ENCODE measurements at regions not wholly inside any gene's neighbourhood (a gene's known extent, or its start where the extent isn't known, plus 50 kb on each side); places are given as distances from the start of the nearest gene placed in this dataset.

DNA sequence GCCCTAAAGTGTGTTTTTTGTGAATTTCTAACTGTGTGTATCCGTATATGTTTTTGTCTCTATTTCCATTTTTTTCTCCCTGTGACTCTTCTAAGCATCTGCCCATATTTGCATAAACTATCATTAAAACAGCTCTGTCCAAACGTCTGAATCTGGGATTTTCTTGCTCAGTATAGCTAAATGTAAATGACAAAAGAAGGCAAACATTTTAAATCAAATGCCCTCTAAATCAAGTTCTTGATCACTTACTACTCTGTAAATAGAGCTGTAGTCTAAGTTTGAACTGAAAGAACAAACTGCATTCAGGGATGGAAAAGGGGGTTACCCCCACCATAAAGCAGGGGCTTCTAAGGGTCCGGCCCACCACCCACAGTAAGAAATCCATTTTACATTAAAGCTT, 432.0 kb upstream of the FAM241A start:
- DNase-seq (ENCODE audit: low read depth), result no peak

DNA sequence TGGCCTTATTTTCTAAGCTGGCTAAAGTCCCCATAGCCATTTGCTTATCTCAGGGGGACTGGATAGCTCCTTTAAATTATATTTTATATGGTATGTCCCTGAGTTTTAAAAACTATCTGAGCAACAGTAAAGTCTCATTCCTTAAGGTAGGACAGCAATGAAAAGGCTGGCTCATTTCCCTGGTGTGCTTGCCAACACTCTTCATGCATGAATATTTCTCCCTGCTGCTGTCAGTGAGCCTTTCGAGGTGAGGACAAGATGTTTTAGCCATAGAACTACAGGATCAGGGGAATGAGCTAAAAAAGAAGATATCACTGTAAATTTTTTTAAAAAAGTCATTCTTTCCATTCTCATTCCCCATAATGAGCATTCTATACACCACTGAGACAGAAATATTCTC, 427.3 kb upstream of the FAM241A start:
- no peak for DNase-seq (ENCODE audit: low read depth)

DNA sequence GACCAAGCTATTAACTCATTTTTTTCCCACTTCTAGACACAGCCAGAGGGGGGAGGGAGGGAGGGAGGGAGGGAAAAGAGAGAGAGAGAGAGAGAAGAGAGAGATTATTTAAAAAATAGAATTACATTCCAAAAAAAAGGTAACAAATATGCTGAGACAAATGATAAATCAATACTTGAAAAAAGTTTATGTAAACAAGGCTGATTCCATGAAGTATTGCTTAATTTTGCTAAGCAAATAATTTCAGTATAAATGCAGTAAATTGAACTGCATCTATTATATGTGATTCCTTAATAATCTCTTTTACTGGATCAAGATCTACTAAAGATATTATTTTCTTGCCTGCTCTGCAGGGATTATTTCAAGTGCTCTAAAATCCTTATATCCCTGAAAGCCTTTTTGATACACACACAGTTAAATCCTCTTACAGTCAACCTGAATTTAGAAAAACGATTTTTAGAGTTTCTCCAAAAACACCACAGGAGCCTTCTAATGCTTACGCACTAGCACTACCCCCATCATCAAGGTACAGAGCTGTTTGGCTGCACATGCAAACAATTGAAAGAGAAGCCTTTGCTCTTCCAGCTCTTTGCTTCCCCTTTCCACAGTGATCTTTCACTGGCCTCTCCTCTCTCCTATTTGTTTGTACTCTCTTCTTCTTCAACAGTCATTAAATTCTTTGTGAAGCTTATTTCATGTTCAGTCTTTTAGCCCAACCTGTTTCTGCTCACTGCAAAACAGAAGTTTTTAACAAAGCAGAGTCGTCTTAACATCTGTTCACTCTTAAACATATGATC, 426.3 kb upstream of the FAM241A start:
- no peak for DNase-seq (ENCODE audit: low read depth)

DNA sequence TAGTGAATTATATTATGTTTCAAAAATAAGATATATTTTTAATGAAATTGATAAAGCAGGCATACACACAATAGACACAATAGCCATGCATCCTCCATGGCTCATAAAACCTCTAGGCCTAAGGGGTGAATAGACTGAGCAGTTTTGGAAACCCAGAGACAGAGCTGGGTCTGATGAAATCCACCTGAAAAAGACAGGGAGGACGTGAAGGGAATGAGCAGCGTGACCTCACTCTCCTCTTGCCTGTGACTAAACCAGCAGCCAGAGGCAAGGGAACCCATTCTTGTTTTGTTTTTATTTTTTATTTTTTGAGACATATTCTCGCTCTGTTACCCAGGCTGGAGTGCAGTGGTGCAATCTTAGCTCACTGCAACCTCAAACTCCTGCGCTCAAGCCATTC, 424.4 kb upstream of the FAM241A start:
- no peak for DNase-seq (ENCODE audit: low read depth)

DNA sequence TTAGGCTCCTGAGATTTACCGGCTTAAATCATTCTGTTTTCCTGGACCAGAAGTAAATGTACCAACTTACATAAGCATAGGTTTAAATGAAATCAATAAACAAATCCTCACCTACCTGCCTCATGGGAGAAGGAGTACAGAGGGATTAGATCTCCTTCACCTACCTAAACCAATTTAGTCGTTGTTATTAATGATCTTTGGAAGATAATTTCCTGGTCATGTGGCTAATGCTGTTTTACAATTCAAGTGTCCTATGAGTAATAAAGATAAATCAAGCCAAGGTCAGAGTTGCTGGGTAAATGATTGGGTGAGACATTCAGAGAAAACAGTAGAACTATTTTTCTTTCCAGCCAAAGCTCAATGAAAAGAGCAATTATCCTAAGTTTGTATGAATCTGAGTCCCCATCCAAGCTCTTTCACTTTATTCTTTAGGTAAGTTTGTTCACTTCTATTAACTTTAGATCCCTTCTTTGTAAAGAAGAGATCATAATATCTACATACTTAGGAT, 423.0 kb upstream of the FAM241A start:
- no peak for DNase-seq (ENCODE audit: low read depth)

DNA sequence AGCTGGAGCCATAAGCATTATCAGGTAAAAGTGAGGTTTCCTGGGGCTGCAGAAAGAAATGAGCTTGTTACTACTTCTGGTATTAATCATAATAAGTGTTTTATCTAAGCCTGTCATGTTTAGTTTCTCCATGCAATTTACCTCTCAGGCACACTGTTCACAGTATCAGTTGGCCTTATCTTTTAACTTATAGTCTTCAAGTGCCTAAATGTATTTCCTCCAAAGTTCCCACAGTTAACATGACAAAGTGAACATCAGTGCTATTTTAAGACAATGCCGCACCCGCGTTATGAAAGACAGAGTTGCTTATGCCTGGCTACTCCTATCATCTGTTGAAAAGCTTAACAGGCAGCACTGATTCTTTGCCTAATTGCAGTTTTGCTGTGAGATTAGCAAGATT, 408.7 kb upstream of the FAM241A start:
- no peak for DNase-seq (ENCODE audit: low read depth)

DNA sequence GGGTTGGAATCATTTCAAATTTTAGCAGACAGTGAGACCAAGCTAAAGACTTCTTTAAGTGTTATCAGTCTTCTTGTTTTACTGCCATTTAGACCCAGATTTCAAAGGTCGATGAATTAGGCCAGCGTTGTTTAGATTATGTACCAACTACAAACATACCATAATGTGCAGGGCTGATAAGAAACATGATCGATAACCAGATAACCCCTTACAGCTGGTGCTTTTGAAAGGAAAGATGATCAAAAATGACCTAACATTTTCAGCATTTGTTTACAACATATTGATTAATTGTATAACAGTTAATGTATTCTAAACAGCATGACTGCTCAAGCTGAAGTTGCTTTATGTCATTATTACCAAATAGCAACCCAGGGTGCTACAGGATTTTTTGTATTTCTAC, 400.4 kb upstream of the FAM241A start:
- DNase-seq (ENCODE audit: low read depth), result no peak

DNA sequence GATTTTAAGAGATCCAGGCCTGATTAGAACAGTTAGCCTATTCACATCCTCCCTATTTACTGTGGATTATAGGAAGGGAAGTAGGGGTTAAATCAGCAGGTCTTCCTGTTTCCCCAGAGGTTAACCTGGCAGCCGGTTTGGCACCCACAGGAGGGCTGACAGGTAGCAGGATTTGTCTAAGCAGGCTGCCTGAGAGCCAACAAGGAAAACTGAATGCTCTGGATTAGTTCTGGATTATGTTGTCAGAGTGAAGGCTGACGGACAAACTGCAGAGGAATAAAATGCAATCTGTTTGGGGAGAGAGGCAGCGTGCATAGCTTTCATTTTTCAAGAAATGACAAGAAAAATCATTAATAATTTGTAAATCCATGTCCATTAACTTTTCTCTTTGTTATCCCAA, 397.1 kb upstream of the FAM241A start:
- DNase-seq (ENCODE audit: low read depth), result no peak

DNA sequence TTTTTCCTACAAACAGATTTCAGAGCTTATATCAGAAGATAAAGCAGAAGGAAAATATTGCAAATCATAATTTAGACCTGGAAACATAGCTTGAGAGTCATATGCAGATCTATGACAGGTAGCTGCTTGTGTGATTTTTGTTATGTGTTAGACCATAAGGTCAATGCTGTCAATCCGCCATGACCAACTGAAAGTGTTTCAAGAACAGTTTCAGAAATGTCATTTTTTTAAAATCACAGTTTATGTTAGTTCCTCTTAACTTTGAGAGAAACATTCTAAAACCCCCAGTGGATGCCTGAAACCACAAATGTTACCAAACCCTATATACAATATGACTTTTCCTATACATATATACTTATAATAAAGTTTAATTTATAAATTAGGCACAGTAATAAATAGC, 391.3 kb upstream of the FAM241A start:
- DNase-seq (ENCODE audit: low read depth), result no peak

DNA sequence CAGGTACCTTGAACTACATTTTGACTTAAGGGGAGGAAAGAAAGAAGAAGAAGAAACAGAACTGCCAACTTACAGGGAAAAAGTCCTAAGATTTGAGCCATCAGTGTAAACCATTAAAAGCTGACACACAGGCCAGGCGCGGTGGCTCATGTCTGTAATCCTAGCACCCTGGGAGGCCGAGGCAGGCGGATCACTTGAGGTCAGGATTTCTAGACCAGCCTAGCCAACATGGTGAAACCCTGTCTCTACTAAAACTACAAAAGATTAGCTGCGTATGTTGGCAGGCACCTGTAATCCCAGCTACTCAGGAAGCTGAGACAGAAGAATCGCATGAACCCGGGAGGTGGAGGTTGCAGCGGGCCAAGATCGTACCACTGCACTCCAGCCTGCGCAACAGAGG, 389.7 kb upstream of the FAM241A start:
- no peak for DNase-seq (ENCODE audit: low read depth)

DNA sequence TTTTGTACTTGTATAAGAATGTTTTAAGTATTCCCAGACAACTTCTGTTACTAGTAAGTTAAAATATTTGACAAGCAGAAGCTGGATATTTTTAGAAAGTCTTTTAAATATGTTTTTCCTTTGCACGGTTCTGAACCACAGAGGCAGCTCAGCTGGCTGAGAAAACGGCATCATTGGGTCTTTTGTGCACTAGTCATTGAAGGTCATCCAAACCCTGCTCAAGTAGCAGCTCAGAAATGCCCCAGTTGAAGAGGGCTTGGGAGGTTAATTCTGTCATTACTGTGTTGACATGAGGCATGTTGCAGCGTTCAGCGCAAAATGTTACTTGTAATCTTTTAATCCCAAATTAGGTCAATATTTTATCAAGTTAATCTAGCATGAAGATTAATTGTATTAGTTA, 383.7 kb upstream of the FAM241A start:
- DNase-seq (ENCODE audit: low read depth), result no peak

DNA sequence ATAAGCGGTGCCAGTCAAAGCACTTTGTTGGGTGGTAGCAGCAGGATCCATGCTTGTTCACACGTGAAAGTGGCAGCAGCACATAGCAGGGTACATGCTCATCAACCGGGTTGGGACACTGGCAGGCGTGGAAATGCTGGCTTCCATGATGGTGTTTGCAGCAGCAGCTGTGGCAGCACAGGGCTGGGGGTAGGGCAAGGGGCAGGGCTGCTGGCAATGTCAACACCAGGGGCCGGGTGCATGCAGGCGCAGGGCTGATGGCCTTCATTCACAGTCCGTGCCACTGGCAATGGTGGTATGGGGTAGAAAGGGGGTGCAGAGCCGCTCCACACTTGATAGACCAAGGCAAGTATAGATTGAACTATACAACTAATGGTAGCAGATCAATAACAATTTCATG, 374.7 kb upstream of the FAM241A start:
- no peak for DNase-seq (ENCODE audit: low read depth)

DNA sequence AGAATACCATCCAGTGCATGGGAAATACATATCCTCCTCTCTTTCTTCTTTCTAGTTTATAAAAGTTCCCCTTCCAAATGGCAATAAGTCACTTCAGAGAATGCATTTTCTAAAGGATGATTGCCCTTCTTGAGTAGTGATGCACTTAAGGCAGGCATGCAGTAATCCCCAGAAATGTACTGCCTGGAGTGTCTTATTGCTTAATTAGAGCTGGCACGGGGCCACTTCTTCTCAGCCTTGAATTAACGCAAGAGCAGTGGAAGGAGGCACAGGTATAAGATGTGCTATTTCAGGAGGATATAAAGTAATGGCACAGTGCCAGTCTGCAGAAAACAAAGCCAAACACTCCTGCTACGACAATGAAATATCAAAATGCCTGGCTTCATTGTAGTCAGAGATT, 371.4 kb upstream of the FAM241A start:
- no peak for DNase-seq (ENCODE audit: low read depth)

DNA sequence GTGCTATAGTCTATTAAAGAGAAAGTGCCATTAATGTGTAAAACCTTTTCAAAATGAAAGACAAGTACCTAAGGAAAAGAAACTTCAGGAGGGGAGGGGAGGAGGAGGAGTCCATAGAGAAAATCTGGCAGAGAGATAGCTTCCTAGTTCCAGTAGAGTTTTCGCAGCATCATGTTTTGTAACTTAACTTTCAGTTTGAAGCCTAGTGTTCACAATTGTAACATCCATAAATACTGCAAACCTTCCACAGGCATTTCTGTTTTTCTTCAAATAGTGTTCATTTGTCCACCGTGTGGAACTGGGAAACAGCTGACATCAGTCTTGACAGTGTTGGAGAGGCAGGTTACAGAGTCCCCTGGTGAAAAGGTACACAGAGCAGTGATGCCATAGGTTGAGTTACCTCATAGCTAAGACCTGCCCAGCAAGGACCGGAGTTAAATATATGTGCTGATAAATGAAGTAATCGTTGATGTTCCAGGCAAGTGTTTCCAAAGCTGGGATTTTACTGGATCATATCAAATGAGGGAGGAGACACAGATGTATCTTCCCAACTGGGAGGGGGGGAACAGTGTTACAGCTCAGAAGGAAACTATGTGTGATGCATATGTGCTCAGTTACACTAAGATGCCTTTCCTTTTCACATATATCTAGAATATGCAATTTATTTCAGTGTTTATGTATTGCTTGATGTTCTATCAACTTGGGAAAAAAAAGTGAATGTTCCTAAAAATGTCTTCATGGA, 369.5 kb upstream of the FAM241A start:
- DNase-seq (ENCODE audit: low read depth), result no peak

DNA sequence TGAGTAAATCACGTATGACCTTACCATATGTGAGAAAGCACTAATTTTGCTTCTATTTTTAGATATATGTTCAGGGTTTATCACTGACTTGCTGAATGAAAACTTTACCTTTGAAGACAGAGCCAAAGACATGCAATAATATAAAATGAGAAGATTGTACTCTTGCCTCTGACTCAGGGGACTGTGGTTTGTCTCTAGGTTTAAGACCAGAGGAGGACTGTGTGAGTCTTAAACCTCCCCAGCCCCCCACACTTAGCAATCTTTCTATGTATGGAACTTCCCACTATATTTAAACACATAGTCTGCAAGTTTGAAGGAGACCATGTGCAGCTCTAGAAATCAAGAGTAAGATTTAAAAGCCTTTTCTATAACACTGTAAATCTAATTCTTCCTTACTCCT, 368.7 kb upstream of the FAM241A start:
- no peak for DNase-seq (ENCODE audit: low read depth)

DNA sequence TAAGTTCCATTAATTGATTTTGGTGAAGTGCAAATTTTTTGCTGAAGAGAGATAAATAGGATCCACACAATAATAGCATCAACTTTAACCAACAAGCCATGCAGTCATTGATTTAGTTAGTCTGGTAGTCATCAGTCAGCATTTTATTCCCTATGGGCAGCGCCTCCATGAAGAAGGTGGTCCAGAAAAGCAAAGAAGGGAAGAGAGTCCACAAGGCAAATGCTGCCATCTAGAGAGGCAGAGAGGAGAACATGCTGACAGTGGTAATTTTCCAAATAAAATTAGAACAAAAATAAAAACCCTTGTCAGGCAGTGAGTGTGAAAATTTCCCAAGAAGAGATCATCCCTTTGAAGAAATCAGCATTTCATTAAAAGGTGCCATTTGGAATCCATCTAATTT, 366.7 kb upstream of the FAM241A start:
- DNase-seq (ENCODE audit: low read depth), result no peak

DNA sequence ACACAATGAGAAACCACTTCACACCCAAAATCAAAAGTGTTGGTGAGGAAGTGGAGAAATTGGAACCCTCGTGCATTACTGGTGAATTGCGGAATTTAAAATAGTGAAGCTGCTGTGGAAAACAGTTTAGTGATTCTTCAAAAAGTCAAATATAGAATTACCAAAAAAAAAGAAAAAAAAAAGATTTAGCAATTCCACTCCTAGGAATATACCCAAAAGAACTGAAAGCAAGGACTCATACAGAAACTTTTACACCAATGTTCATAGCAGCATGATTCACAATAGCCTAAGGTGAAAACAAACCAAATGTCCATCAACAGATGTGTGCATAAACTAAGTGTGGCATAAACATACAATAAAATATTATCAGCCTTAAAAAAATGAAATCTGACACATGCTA, 364.3 kb upstream of the FAM241A start:
- DNase-seq (ENCODE audit: low read depth), result no peak

DNA sequence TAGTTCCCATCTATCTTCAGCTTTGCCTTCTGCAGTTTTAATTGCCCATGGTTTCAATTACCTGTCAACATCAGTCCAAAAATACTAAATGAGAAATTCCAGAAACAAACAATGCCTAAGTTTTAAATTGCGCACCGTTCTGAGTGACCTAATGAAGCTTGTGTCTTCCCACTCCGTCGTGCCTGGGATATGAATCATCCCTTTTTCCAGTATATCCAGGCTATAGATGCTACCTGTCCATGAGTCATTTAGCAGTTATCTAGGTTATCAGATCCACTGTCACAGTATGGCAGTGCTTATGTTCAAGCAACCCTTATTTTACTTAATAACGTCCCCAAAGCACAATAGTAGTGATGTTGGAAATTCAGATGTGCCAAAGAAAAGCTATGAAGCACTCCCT, 363.6 kb upstream of the FAM241A start:
- no peak for DNase-seq (ENCODE audit: low read depth)

DNA sequence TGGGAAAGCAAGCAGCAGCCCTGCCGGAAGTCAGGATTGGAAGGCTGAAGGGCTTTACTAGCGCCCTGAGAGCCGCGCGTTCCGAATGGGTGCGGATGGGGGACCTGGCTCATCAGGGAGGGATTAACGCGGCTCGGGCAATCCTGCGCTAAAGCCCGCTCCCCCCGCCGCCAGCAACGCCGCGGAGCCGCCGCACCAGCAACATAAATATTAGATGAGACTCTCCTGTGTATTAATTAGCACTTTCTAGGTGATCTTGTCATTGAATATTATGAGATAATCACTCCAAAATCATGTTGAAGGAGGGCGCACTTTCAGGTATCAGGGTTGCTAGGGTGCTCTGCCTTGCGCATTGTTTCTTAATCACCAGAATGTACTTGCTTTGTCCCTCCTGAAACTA, 357.2 kb upstream of the FAM241A start:
- no peak for DNase-seq (ENCODE audit: low read depth)

DNA sequence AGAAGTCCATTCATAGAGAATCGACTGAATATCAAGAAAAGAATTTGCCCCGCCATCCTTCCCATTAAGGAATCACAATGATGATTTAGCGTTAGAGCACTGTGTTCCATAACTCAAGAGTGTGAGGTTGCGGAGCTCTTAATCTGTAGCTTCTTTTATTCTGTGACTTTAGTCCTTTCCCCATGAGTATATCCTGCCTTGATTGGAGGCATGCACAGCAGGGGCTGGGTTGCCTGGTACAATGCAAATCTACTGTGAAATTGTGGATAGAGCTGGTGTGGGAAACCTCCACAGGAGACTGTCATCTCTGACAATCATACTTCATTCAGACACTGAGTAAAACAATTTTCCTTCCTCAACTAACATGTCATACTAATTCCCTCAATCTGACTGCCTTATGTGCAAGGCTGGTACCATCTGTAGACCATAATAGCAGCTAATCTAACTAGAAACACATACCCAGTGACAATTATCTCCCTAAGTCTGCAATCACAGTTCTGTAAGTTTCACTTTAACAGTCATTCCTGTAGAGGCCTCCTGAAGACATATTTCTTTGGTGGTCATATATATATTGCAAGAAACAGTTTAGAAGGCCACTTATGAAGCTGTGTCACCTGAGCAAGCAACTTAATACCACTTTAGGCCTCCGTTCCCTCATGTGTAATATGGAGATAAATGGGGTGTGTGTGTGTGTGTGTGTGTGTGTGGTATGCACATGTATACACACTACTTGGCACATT, 355.2 kb upstream of the FAM241A start:
- DNase-seq (ENCODE audit: low read depth), result no peak

DNA sequence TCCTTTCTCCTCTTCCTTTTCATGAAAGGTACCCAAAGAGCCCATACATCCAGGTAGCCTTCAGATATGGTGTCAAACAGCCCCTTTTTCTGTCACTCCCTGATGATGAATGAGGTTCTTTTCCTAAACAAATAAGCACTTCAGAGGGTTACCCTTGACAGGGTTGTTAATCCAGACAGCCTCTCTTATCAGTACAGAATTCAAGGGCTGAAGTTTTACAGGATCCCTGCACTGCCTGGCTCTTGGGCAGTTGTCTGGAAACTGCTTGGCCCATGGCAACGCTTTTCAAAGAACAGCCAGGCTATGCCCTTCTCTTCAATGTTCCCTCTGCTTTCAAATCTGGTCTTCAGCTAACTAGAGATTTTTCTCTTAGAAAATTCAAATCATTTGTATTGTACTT, 352.6 kb upstream of the FAM241A start:
- DNase-seq (ENCODE audit: low read depth), result no peak

DNA sequence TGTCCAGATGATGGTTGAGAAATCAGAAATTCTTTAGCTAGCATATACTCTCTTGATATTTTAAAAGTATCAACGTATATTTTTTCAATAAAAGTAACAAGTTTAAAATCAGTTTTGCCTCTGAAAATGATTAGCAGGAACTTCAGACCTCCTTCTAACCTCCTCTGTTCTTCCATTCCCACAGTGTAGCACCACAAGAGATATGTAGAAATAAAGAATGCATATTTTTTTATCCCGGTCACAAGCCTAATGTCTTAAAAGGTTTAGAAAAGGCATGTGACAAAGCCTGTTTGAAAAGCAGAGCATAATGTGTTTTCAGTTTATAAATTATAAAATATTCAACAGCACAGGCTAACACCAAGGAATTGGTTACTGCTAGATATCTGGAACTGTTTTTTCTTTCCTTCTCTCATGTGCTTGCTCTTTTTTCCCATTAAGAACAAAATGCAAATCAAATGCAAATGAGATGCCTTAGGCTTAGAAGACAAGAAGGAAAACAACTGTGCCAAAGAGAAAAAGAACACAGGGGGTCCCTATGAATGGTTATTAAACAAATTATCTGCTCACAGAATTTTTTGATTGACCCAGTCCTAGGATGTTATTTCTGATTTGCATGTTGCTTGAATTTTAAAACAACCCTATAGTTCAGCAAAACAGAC, 351.7 kb upstream of the FAM241A start:
- no peak for DNase-seq (ENCODE audit: low read depth)
